Dendritic cell treated with granulocyte-macrophage colony-stimulating factor and Interleukin-4, amounts not matched to agents 40 ng/mL and 50 ng/mL, for 4 days (primary cell): ENCODE measurements at regions not wholly inside any gene's neighbourhood (a gene's known extent, or its start where the extent isn't known, plus 50 kb on each side); places are given as distances from the start of the nearest gene placed in this dataset.
"Not testable (repeated sequence)": the region's sequence is repeated elsewhere in the genome, so short reads cannot be mapped to it uniquely, and the experiment has no call there.

Source experiments
- H3K27ac Mint-ChIP-seq: one replicate; pipeline ENCODE4 v1.8.0; 2022; ENCODE audit warnings: mild to moderate bottlenecking, mixed read lengths
- H3K27me3 Mint-ChIP-seq: one replicate; pipeline ENCODE4 v1.8.0; 2022; ENCODE audit warnings: mild to moderate bottlenecking, mixed read lengths
- H3K36me3 Mint-ChIP-seq: one replicate; pipeline ENCODE4 v1.8.0; 2022; ENCODE audit warnings: low read depth, mixed read lengths
- H3K4me1 Mint-ChIP-seq: one replicate; pipeline ENCODE4 v1.8.0; 2022; ENCODE audit warnings: low read depth, mixed read lengths
- H3K4me3 Mint-ChIP-seq: one replicate; pipeline ENCODE4 v1.8.0; 2022; ENCODE audit warnings: mild to moderate bottlenecking, moderate library complexity, mixed read lengths
- H3K9me3 Mint-ChIP-seq: one replicate; pipeline ENCODE4 v1.8.0; 2022; ENCODE audit warnings: mixed read lengths
- intact Hi-C: fragments of 100-400 bp; cut with micrococcal nuclease; formaldehyde crosslinking; loops from one replicate; pipeline ENCODE4 v1.15.0; 2022

DNA sequence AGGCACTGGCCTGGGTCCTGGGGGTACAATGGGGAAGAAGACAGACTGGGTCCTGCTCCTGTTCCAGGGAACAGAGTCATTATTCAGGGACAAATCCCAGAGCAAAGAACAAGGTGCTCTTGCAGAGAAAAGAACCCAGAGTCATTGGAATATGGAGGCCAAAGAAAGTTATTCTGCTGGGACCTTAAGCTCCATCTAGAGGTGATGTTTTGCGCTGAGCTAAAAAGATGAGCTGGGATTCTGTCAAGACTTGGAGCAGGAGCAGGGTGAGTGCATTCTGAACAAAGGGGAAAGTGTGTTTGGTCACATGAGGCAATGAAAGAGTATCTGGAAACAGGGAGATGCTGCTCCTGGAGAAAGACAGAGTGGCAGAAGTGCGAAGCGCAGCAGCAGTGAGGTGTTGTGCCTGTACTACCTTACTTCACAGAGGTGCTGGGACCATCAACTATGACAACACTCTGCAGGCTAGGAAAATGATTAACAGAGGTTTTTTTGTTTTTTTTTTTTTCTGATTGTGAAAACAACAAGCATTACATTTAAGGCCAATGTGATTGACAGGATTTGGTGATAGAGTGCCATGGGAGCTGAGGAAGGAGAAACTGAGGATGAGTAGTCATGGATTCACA lies 95.3 kb upstream of the TNFSF11 start:
- Mint-ChIP-seq H3K4me3 (no peak overlapping the region), H3K27ac (no peak overlapping the region)
- intact Hi-C loops = no loop called here

DNA sequence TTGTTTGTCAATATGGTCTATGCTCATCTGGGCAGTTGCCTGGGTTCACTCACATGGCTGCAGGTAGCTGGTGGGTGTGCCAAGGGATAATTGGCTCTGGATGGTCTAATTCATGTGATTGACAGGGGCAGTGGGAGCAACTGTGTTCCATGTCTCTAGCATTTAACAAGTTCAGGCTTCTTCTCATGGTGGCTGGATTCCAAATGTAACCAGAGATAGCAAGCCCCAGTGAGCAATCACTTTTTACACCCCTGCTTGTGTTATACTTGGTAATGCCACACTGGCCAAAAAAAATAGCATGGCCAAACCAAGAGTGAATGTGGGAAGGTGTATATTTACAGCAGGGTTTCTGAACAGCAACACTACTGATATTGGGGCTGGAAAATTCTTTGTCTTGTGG lies 89.6 kb upstream of the TNFSF11 start:
- intact Hi-C loops = no loop called here
- Mint-ChIP-seq H3K27me3 (no peaks in the 10 kb centered on the region), H3K4me3 (no peak overlapping the region), H3K4me1 (peaks cover 9% of the 10 kb centered on the region), H3K9me3 (no peaks in the 10 kb centered on the region), H3K27ac (no peak overlapping the region), H3K36me3 (no peaks in the 10 kb centered on the region)

More for the DNA sequence above, 95.3 kb upstream of the TNFSF11 start:
- Mint-ChIP-seq H3K4me1 (no peaks in the 10 kb centered on the region), H3K27me3 (no peaks in the 10 kb centered on the region), H3K36me3 (no peaks in the 10 kb centered on the region), H3K9me3 (no peaks in the 10 kb centered on the region)

DNA sequence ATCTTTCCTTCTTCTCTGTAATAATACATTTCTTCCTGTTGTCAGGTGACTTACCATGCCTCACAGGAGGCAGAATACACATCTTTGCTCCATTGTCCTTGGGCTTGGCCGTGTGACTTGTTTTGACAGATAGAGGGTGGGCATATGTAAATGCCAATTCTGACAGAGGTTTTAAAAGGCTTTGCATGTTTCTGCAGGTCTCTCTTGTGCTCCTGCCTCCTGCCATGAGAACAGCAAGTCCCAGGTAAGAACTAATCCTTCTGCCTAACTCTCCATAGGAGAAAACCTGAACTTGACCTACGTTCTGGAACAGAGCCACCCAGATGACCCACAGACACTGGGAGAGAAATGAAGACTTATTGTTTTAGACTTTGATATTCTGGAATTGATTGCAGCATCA lies 88.7 kb upstream of the TNFSF11 start:
- Mint-ChIP-seq H3K36me3 (no peaks in the 10 kb centered on the region), H3K9me3 (no peaks in the 10 kb centered on the region), H3K4me3 (no peak overlapping the region), H3K27ac (no peak overlapping the region), H3K27me3 (no peaks in the 10 kb centered on the region), H3K4me1 (peaks cover 9% of the 10 kb centered on the region)
- intact Hi-C loops = no loop called here

DNA sequence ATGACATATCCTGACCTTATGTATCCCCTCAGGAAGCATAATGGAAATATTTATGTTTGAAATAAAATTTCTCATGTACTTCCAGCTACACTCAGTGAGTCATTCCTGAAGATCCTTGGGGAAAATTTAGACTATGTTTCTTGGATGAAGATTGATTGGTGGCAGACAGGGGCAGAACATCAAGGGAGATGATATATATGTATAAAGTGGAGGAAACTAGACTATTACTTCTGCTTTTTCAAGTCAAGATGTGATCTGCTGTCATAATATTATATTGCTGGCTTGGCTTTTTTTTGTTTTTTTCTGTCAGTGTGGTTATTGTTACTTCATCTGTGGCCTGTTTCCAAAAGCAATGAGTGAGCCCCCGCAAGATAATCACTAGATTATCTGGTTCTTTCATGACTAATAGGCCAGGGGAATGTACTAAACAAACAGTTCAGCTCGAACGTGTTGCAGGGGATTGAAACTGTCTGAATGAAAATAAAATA lies 87.2 kb upstream of the TNFSF11 start:
- intact Hi-C loops = no loop called here
- no peaks in the 10 kb centered on the region for H3K36me3 Mint-ChIP-seq
- H3K9me3 Mint-ChIP-seq = no peaks in the 10 kb centered on the region
- H3K4me3 Mint-ChIP-seq = no peak overlapping the region
- peaks cover 9% of the 10 kb centered on the region for H3K4me1 Mint-ChIP-seq
- H3K27ac Mint-ChIP-seq = no peak overlapping the region
- H3K27me3 Mint-ChIP-seq = no peaks in the 10 kb centered on the region

DNA sequence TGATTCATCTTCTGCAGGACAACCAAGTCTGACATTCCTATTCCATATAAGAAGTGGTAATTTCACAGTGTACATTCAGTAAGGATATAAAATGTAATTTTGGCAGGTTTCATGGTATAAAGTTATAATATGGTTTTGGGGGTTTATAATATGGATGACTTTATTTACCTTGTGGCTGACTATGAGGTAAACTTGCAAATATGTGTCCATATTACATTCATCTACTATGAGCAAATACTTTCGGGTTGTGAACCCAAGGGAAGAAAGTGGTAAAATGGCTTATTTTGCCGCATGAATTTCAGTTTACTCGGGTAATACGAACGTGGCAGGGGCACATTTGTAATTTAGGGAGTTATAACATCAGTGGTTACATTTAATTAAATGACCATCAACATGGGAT lies 86.7 kb upstream of the TNFSF11 start:
- H3K4me3 Mint-ChIP-seq = no peak overlapping the region
- H3K4me1 Mint-ChIP-seq = peaks cover 9% of the 10 kb centered on the region
- no peaks in the 10 kb centered on the region for H3K9me3 Mint-ChIP-seq
- intact Hi-C loops = no loop called here
- no peaks in the 10 kb centered on the region for H3K27me3 Mint-ChIP-seq
- H3K27ac Mint-ChIP-seq = no peak overlapping the region
- no peaks in the 10 kb centered on the region for H3K36me3 Mint-ChIP-seq

DNA sequence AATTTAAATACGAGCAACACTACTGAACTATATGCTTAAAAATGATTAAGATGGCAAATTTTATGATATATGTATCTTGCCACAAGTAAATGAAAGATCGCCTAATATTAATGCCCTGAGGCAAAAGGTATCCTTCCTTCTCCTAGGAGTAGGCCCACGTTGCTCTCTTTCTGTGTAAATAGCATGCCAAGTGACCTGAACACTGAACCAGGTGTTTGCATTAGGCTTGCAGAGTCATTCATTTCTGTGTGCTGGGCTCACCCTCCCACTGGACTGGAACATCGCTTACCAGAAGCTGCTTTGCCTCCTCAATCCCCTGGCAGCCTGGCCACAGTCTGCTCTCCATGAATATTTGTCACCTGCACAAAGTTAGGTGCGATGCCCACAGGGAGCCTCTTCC lies 83.3 kb upstream of the TNFSF11 start:
- Mint-ChIP-seq H3K9me3 (no peaks in the 10 kb centered on the region), H3K27me3 (peaks cover 4% of the 10 kb centered on the region), H3K4me1 (peaks cover 15% of the 10 kb centered on the region), H3K27ac (no peak overlapping the region), H3K36me3 (no peaks in the 10 kb centered on the region), H3K4me3 (no peak overlapping the region)
- intact Hi-C loops = no loop called here

DNA sequence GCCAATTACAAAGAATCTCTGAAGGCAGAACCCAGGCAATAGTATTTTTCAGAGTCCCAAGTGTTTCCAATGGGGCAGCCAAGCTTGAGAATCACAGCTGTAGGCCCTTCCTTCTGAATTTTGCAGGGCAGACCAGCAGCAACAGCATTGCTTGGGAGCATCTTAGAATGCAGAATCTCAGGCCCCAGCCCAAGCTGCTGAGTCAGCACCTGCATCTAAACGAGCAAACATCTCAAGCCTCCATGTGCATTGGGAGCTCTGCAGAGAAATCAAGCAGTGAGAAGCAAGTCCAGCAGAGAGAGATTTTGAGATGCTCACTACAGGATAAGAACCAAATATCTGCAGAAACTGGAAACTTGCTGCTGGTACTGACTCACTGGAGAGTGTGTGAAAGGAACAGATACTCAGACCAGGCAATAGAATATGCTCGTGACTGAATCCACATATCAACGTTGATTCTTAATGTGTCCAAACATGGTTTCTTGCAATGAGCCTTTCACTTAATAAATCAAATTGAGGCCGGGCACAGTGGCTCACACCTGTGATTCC lies 81.5 kb upstream of the TNFSF11 start:
- H3K27ac Mint-ChIP-seq = no peak overlapping the region
- H3K4me1 Mint-ChIP-seq = peaks cover 6% of the 10 kb centered on the region
- H3K27me3 Mint-ChIP-seq = peaks cover 4% of the 10 kb centered on the region
- H3K9me3 Mint-ChIP-seq = no peaks in the 10 kb centered on the region
- H3K4me3 Mint-ChIP-seq = no peak overlapping the region
- intact Hi-C loops = no loop called here
- H3K36me3 Mint-ChIP-seq = no peaks in the 10 kb centered on the region

DNA sequence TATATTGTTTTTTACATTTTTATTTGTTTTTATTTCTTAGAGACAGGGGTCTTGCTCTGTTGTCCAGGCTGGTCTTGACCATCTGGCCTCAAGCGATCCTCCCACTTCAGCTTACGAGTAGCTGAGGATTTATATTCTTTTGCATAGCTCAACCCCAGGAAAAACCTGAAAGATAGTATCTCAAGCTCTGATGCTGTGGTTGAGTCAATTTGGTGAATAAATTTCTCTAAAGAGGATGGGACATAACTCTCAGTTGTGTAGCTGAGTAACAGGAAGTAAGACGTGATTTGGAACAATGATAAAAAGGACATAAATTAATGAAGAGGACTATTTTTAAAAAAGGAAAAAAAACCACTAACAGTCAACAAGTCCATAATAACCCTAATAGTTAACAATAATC lies 79.8 kb upstream of the TNFSF11 start:
- intact Hi-C loops = no loop called here
- Mint-ChIP-seq H3K9me3 (no peaks in the 10 kb centered on the region), H3K36me3 (no peaks in the 10 kb centered on the region), H3K27me3 (peaks cover 4% of the 10 kb centered on the region), H3K4me3 (no peak overlapping the region), H3K27ac (no peak overlapping the region), H3K4me1 (peaks cover 6% of the 10 kb centered on the region)

DNA sequence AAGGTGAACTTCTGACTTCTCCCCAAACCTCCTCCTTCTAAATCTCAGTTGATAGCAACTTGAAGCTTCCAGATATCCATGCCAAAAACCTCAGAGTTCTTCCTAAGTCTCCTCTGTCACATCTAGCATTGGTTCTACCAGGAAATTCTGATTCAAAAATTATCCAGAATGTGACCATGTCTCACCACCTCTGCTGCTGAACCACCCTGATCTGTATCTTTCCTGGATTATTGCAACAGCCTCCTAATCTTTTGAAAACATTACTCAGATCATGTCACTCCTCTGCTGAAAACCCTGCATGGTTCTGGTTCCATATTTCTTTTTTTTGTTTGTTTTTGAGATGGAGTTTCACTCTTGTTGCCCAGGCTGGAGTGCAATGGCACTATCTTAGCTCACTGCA lies 78.7 kb upstream of the TNFSF11 start:
- Mint-ChIP-seq H3K27me3 (peaks cover 4% of the 10 kb centered on the region), H3K9me3 (no peaks in the 10 kb centered on the region), H3K27ac (peak overlapping the region; percentile 1), H3K4me3 (no peak overlapping the region), H3K4me1 (peaks cover 6% of the 10 kb centered on the region), H3K36me3 (no peaks in the 10 kb centered on the region)
- intact Hi-C loops = no loop called here

DNA sequence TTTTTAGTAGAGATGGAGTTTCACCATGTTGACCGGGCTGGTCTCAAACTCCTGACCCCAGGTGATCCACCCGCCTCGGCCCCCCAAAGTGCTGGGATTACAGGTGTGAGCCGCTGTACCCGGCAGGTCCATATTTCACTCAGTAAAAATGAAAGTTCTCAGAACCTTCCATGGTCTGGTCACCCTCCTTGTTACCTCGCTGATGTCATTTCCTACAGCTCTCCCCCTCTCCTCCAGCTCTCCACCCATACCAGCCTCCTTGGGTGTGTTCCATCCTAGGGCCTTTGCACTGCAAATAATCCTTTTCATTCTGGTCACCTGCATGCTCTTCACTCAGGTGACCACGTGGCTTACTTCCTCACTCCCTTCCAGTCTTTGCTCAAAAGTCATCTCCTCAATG lies 78.2 kb upstream of the TNFSF11 start:
- no peaks in the 10 kb centered on the region for H3K9me3 Mint-ChIP-seq
- H3K4me1 Mint-ChIP-seq = peaks cover 6% of the 10 kb centered on the region
- intact Hi-C loops = no loop called here
- peaks cover 4% of the 10 kb centered on the region for H3K27me3 Mint-ChIP-seq
- H3K36me3 Mint-ChIP-seq = no peaks in the 10 kb centered on the region
- H3K4me3 Mint-ChIP-seq = no peak overlapping the region
- no peak overlapping the region for H3K27ac Mint-ChIP-seq

DNA sequence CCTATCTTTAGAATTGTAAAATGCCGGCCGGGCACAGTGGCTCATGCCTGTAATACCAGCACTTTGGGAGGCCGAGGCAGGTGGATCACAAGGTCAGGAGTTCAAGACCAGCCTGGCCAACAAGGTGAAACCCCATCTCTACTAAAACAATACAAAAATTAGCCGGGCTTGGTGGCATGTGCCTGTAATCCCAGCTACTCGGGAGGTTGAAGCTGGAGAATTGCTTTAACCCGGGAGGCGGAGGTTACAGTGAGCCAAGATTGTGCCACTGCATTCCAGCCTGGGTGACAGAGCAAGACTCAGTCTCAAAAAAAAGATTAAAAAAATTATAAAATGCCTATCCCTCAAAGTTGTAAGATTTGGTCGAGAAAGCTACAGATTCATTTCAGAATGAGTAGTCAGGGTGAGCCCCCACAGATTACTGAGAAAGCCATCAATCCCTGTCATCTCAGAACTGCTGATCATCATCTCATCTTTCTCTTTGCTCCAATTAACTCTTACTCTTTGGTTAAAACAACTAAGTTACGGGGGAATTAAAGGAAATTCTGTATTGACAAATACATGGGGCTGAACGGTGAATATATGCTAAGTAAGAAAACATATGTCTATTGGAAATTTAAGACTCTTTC lies 76.9 kb upstream of the TNFSF11 start:
- H3K4me1 Mint-ChIP-seq, intact Hi-C loops, H3K4me3 Mint-ChIP-seq: not testable (repeated sequence)

DNA sequence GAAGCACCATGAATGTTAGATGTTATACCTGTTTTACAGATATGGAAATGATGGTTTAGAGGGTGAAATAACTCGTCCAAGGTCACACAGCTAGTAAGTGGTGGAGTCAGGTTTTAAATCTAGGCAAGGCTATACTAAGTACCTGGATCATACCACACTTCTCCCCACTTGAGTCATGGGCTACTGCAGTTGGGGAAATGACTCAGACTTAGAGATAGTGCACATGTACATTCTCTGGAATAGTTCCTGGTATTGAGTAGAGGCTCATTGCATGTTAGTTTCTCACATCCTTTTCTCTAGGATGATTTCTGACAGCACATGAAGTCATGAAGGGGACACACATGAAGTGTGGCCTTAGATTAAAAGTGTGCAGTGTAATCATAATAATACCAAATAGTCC lies 76.2 kb upstream of the TNFSF11 start:
- H3K27me3 Mint-ChIP-seq = peaks cover 4% of the 10 kb centered on the region
- no peak overlapping the region for H3K4me3 Mint-ChIP-seq
- H3K9me3 Mint-ChIP-seq = no peaks in the 10 kb centered on the region
- intact Hi-C loops = no loop called here
- no peaks in the 10 kb centered on the region for H3K36me3 Mint-ChIP-seq
- peaks cover 6% of the 10 kb centered on the region for H3K4me1 Mint-ChIP-seq
- no peak overlapping the region for H3K27ac Mint-ChIP-seq

More for the DNA sequence above, 76.9 kb upstream of the TNFSF11 start:
- H3K36me3 Mint-ChIP-seq, H3K27me3 Mint-ChIP-seq, H3K27ac Mint-ChIP-seq, H3K9me3 Mint-ChIP-seq: not testable (repeated sequence)

DNA sequence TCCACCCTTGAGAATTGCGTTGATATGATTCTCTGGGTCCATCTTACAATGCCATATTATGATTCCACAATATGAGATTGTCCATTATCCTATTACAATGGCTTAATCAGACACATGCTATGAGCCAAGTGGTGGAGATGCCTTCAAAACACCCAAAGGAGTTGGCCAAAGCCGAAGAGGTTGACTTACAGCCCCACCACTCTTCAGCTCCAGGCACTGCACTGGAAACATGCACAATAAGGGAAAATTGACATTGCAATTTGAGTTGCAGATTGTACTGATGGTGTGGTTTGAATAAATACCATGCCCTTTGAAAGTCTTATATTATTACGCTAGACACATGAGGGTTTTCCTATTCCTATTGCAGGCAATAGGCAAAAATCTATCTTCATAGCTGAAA lies 75.4 kb upstream of the TNFSF11 start:
- Mint-ChIP-seq H3K9me3 (no peaks in the 10 kb centered on the region), H3K4me1 (peaks cover 6% of the 10 kb centered on the region), H3K27me3 (peaks cover 4% of the 10 kb centered on the region), H3K4me3 (no peak overlapping the region), H3K27ac (no peak overlapping the region), H3K36me3 (no peaks in the 10 kb centered on the region)
- intact Hi-C loops = no loop called here
